ENCODE measurements at regions not wholly inside any gene's neighbourhood (a gene's known extent, or its start where the extent isn't known, plus 50 kb on each side); places are given as distances from the start of the nearest gene placed in this dataset.

- Histone ChIP-seq H3K9me2 (replicated peaks; ENCODE audit: low read length) (no peaks in the 10 kb centered on the region), H3K4me2 (ENCODE audit: low read length) (no peak overlapping the region), H3K27me3 (ENCODE audit: low read length) (no peaks in the 10 kb centered on the region), H3K27ac (ENCODE audit: low read length) (no peak overlapping the region), H2AFZ (ENCODE audit: low read length) (no peak overlapping the region), H3K9me3 (ENCODE audit: low read length) (no peaks in the 10 kb centered on the region), H3K79me2 (ENCODE audit: low read length) (no peaks in the 10 kb centered on the region), H3K9ac (ENCODE audit: low read length) (no peak overlapping the region), H3K4me3 (ENCODE audit: low read length) (no peak overlapping the region), H4K20me1 (ENCODE audit: low read length) (no peaks in the 10 kb centered on the region), H3F3A (ENCODE audit: low read length, unreplicated experiment) (no peaks in the 10 kb centered on the region), H3K4me1 (ENCODE audit: insufficient read depth, low read length) (no peaks in the 10 kb centered on the region), H3K36me3 (ENCODE audit: low read depth, low read length) (no peaks in the 10 kb centered on the region)
- intact Hi-C loops (cut with micrococcal nuclease): no loop called here
- CTCF ChIA-PET: no interaction called here
- no TSS peak for BruUV-seq (replicated peaks)
- POLR2A ChIA-PET (ENCODE audit: unreplicated experiment): no interaction called here
- ATAC-seq (no peak), DNase-seq (no peak)
- TF ChIP-seq EZH2phosphoT487 (IDR thresholded peaks at IDR 0.05; ENCODE audit: borderline replicate concordance, low read length) (no peak), EZH2 (IDR thresholded peaks at IDR 0.05; ENCODE audit: low read length, unreplicated experiment) (no peak), CTCF (conservative IDR thresholded peaks at IDR 0.05; ENCODE audit: low read depth, low read length) (no peak)
Observed at GRCh38 chr14:42565556-42565955, 958.9 kb downstream of the LRFN5 start.

- no peaks in the 10 kb centered on the region for H3K9me3 ChIP-seq (ENCODE audit: low read length)
Observed at GRCh38 chr14:42563313-42563712, 956.6 kb downstream of the LRFN5 start.

More at GRCh38 chr14:42563313-42563712, 956.6 kb downstream of the LRFN5 start:
- H3K27ac ChIP-seq (ENCODE audit: low read length): no peak overlapping the region
- ChIA-PET POLR2A (ENCODE audit: unreplicated experiment) (no interaction called here), CTCF (no interaction called here)
- H3K9ac ChIP-seq (ENCODE audit: low read length): no peak overlapping the region
- TF ChIP-seq EZH2phosphoT487 (IDR thresholded peaks at IDR 0.05; ENCODE audit: borderline replicate concordance, low read length): no peak
- no peak for TF ChIP-seq CTCF (conservative IDR thresholded peaks at IDR 0.05; ENCODE audit: low read depth, low read length)
- TF ChIP-seq EZH2 (IDR thresholded peaks at IDR 0.05; ENCODE audit: low read length, unreplicated experiment): no peak
- H3K4me1 ChIP-seq (ENCODE audit: insufficient read depth, low read length): no peaks in the 10 kb centered on the region
- no peak overlapping the region for H3K4me2 ChIP-seq (ENCODE audit: low read length)
- DNase-seq (no peak), ATAC-seq (no peak)
- H3K4me3 ChIP-seq (ENCODE audit: low read length): no peak overlapping the region
- H3K9me2 ChIP-seq (replicated peaks; ENCODE audit: low read length): no peaks in the 10 kb centered on the region
- H3K79me2 ChIP-seq (ENCODE audit: low read length): no peaks in the 10 kb centered on the region
- intact Hi-C loops (cut with micrococcal nuclease): no loop called here
- no peaks in the 10 kb centered on the region for H4K20me1 ChIP-seq (ENCODE audit: low read length)
- H3F3A ChIP-seq (ENCODE audit: low read length, unreplicated experiment): no peaks in the 10 kb centered on the region
- H3K27me3 ChIP-seq (ENCODE audit: low read length): no peaks in the 10 kb centered on the region
- H2AFZ ChIP-seq (ENCODE audit: low read length): no peak overlapping the region
- no TSS peak for BruUV-seq (replicated peaks)
- H3K36me3 ChIP-seq (ENCODE audit: low read depth, low read length): no peaks in the 10 kb centered on the region

Data from PC-3 (cell line).